Vagina (tissue), 2 donors: ENCODE measurements at regions not wholly inside any gene's neighbourhood (a gene's known extent, or its start where the extent isn't known, plus 50 kb on each side); places are given as distances from the start of the nearest gene placed in this dataset.

ENCODE experiments used
- POLR2A ChIP-seq, 2 donors: fragments of 450-650 bp; IDR thresholded peaks; one replicate each; pipeline ENCODE4 v1.6.1; 2017; ENCODE audit warnings: antibody characterized with exemption in 2 of 2, mild to moderate bottlenecking in 2 of 2, moderate library complexity in 2 of 2
- POLR2AphosphoS5 ChIP-seq, 2 donors: sonication (generic); formaldehyde crosslinking; IDR thresholded peaks; one replicate each; pipeline ENCODE4 v1.9.0; 2017; ENCODE audit warnings: antibody characterized with exemption in 2 of 2, mild to moderate bottlenecking in 2 of 2, low read depth in 1 of 2; ENCODE audit not compliant: insufficient read depth in 1 of 2
- TF ChIP-seq, protein P1 (sequence below), 3 experiments: fragments of 450-650 bp in 2 of 3; fragments of 200-600 bp in 1 of 3; sonication (generic) in 1 of 3; IDR thresholded peaks; one replicate each; pipeline ENCODE4 v1.5.1; 2017 to 2019; ENCODE audit warnings: antibody characterized with exemption in 3 of 3, mild to moderate bottlenecking in 2 of 3, moderate library complexity in 2 of 3

DNA sequence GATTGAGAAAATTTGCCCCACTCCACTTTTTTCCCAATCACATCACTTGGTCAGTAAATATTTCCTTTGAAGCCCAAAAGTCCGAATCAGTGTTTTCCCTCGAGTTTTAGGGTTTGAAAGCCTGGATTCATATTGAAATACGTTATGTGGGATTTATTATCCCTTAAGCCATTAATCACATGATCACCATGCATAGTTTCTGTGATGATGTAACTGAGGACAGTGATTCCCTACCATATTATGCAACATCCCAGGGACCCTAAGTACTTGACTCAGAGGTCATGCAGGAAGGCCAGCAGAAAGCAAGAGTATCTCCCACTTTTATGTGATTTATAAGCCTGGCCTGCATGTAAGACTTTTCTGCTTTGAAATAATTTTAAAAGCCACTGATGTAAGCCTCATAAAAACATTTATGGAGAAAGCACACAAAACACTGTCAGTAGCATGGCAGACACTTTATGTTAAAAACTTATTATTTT, 630.6 kb upstream of the ZWINT start:
- TF ChIP-seq, protein P1, sequence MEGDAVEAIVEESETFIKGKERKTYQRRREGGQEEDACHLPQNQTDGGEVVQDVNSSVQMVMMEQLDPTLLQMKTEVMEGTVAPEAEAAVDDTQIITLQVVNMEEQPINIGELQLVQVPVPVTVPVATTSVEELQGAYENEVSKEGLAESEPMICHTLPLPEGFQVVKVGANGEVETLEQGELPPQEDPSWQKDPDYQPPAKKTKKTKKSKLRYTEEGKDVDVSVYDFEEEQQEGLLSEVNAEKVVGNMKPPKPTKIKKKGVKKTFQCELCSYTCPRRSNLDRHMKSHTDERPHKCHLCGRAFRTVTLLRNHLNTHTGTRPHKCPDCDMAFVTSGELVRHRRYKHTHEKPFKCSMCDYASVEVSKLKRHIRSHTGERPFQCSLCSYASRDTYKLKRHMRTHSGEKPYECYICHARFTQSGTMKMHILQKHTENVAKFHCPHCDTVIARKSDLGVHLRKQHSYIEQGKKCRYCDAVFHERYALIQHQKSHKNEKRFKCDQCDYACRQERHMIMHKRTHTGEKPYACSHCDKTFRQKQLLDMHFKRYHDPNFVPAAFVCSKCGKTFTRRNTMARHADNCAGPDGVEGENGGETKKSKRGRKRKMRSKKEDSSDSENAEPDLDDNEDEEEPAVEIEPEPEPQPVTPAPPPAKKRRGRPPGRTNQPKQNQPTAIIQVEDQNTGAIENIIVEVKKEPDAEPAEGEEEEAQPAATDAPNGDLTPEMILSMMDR (IDR thresholded peaks at IDR 0.05), result no peak
- no peak for TF ChIP-seq POLR2AphosphoS5 (IDR thresholded peaks at IDR 0.05; ENCODE audit: insufficient read depth in 1 of 2, low read depth in 1 of 2)
- TF ChIP-seq POLR2A (IDR thresholded peaks at IDR 0.05), result no peak
